Brain pericyte (primary cell): ENCODE measurements at regions not wholly inside any gene's neighbourhood (a gene's known extent, or its start where the extent isn't known, plus 50 kb on each side); places are given as distances from the start of the nearest gene placed in this dataset.
"Not testable (repeated sequence)": the region's sequence is repeated elsewhere in the genome, so short reads cannot be mapped to it uniquely, and the experiment has no call there.

Experiments
- DNase-seq: peaks from one replicate; pipeline ENCODE4 v3.0.0-alpha.2; 2012; ENCODE audit warnings: low read depth, low spot score

GRCh38 chr20:60170116-60170515, 211.9 kb downstream of the CDH26 start:
- DNase-seq: no peak

- no peak for DNase-seq
Observed at GRCh38 chr20:60171313-60171712, 213.1 kb downstream of the CDH26 start.

- DNase-seq: no peak
Observed at GRCh38 chr20:60171738-60172137, 213.5 kb downstream of the CDH26 start.

DNA sequence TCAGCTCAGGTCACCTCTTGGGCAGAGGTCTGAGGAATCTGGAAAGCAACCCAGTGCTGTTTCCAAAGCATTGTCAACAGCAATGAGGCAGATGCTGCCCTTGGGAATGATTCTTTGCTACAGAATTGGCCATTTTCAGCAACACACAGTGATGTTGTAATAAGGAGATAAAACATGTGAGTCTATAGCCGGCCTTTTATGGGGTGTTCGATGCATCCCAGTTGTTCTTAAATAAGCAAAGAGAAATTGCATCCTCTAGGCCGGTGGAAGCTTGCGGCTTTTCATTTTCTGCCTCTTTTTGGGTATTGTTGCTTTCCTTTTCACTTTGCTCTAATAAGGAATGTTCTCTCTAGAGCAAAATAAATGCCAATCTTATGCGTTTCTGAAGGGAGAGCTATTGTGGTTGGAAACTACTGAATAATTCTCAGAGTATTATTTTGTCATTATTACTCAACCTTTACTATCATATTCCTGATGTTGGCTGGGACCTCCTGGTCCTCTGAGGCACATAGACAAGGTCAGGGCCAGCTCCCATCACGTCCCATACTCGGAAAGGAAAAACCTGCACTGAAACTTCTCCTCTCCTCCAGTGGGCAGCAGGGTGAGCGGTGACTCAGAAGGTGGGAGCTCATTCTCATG, 214.2 kb downstream of the CDH26 start:
- no peak for DNase-seq

GRCh38 chr20:60177080-60177479, 218.9 kb downstream of the CDH26 start:
- no peak for DNase-seq

GRCh38 chr20:60180986-60181385, 222.8 kb downstream of the CDH26 start:
- DNase-seq: no peak

- DNase-seq: no peak
Observed at GRCh38 chr20:60186412-60186811, 228.2 kb downstream of the CDH26 start.

DNA sequence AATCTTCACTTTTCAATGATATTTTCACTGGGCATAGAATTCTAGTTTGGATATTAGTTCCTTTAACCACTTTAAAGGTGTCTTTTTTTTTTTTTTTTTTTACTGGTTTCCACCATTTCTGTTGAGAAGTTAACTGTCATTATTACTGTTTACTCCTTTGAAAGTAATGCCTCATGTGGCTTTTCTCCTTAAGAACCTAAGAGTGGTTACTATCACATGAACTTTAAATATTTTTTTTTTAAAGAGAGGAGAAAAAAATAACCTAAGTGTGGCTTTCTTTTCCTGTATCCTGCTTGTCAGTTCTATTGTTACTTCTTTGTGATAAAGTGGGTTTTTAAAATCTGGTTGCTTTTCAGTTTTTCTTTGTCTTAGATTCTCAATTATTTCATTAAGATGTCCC, 229.5 kb downstream of the CDH26 start:
- no peak for DNase-seq

GRCh38 chr20:60191014-60191413, 232.8 kb downstream of the CDH26 start:
- no peak for DNase-seq

DNA sequence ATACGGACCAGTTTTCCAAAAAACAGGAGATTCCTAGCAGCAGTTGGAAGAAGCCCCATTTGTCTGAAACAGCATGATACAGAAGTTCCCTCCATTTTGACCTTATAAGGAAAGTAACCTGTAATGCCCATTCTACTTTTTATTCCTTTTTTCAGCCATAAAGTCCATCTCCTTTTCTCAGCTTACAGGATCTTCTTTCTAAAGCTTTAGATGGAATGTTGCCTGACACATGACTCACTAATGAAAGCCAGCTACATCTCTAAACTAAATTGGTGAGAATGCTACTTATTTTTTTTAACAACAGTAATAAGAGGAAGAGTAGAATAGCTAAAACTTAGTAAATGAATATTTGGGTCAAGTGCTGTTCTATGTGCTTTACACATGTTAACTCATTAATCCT, 234.1 kb downstream of the CDH26 start:
- DNase-seq: no peak

DNA sequence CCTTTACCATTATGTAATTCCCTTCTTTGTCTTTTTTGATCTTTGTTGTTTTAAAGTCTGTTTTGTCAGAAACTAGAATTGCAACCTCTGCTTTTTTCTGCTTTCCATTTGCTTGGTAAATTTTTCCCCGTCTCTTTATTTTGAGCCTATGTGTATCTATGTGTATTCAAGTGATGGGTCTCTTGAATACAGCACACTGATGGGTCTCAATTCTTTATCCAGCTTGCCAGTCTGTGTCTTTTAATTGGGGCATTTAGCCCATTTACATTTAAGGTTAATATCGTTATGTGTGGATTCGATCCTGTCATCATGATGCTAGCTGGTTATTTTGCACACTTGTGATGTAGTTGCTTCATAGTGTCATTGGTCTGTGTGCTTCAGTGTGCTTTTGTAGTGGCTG, 240.9 kb downstream of the CDH26 start:
- not testable (repeated sequence) for DNase-seq

- DNase-seq: no peak
Observed at GRCh38 chr20:60199866-60200265, 241.6 kb downstream of the CDH26 start.

DNA sequence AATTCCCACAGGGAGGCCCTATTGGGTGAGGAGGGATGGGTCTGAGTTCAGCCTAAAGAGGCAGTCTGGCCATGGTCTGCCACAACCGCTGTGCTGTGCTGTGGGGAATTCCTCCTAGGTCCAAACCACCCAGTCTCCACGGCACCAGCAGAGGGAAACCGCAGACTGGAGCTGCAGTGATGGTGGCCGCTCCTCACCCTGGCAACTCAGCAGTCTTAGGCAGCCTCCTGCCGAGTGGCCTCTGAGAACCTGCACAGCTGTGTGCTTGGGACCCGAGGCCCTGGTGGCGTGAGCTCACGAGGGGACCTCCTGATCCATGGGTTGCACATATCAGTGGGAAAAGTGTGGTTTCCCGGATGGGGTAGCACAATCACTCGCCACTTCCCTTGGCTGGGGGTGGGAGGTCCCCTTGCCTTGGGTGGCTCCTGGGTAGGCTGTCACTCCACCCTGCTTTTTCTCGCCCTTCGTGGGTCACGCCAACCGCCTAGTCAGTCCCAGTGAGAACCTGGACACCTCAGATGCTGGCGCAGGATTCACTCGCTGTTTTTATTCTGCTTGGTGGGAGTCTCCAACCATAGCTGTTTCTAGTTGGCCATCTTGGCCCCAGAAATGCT, 242.2 kb downstream of the CDH26 start:
- no peak for DNase-seq

DNA sequence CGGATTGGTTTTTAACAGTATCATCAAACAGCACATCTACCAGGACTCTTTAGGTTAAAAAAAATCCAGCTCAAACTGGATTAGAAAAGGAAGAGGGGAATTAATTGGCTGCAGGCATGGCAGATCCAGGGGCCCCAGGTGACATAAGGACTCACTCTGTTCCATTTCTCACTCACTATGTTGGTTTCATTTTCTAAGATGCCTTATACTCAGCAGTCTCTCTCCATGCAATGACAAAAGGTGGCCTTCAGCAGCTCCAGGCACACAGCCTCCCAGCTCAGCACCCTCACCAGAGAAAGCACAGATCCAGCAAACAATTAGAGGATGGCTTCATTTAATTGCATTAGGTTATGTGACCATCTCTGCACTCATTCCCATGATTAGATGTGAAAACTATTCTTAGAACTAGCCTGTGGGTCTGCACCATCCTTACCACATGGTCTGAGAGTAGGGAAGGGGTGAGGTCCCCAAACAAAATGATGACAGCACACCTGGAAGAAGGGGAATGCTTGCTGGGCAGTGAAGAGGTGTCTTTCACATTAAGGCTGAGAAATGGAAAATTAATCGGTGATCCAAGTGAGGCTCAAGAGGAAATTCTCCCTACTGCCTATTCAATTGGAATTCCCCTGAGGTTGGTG, 243.1 kb downstream of the CDH26 start:
- DNase-seq: no peak

DNA sequence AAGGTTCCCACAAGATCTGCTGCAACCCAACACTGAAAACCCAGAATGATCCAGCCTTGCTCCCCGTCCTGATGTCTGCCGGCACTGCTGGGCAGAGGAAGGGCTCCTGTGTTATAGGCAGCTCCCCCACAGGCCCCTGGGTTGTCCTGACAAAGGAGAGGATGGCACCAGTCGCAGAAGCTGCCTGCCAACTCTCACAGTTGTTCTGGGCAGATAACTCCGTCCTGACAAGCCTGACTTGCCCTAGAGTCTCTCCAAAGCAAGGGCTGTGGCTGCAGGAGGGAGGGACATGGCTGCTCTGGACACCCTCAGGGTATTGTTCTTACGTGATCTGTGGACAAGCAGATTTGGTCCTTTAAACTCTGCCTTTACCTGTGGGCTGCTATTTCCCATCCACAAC, 243.8 kb downstream of the CDH26 start:
- no peak for DNase-seq

- DNase-seq: no peak
Observed at GRCh38 chr20:60203451-60203850, 245.2 kb downstream of the CDH26 start.

DNA sequence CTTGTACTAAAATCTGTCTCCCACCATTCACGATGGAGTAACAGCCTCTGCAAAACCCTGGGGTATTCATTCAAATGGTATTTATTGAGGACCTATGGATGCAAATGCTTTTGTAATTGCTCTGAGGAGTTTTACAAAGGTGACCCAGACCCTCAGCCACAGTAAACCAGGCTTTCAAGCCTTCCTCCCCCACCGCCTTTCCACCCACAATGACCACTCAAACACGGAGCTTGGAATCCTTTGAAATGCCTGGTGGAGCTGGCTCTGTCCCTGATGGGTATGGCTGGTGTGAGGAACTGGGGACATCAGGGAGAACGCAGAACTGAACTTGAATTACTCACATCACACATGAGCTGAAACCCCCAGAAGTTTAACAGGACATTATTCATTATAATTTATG, 246.4 kb downstream of the CDH26 start:
- DNase-seq: no peak

- DNase-seq: peak; percentile 70
Observed at GRCh38 chr20:60206259-60206658, 248.0 kb downstream of the CDH26 start.

DNA sequence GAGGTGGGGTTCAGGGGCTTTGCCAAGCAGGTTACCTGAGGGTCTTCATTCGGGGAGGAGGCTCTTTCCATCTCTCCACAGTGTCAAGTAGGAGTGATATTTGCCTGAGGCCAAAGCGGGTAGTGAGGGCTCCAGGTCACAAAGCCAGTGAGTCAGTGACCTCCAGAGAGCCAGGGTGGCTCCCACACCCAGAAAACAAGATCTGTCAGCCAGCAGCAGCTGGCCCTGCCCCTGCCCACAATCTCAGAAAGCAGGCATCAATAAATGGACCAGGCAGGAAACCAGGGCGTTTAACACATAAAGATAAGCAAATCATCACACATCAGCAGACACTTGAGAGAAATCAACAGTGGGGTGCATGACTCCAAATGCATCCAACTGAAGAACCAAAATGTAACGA, 250.8 kb downstream of the CDH26 start:
- no peak for DNase-seq

DNA sequence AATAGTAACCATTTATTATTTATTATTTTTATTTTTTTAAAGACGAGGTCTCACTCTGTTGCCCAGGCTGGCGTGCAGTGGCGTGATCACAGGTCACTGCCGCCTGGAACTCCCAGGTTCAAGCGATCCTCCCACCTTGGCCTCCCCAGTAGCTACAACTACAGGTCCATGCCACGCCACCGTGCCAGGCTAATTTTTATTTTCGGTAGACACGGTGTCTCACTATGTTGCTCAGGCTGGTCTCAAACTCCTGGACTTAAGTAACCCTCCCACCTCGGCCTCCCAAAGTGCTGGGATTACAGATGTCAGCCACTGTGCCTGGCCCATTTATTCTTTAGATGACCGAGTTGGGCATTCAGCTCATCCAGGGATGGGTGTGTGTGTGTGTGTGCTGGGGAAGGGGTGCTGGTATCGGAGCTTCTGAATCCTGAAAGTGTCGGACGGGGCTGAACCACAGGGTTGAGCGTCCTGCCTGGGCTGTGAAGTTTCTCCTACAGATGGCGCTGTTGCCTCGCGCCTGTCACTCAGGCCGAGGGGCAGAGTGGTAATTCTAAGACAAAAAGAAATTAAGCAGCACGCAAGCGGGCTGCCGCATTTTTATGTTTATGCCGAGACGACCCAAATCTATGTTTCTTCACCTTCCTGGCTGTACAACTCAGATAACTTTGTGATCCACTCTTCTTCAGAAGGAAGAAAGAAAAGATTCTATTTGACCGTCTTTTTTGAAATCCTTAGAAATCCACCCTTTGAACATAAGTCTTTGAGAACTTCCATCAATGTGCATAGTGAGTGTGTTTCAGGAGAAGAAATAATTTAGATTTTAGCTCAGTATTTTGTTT, 252.8 kb downstream of the CDH26 start:
- peak; percentile 11 for DNase-seq

- DNase-seq: no peak
Observed at GRCh38 chr20:60211618-60212463, 253.6 kb downstream of the CDH26 start.
